Thoracic aorta (tissue), 2 donors: ENCODE measurements at regions not wholly inside any gene's neighbourhood (a gene's known extent, or its start where the extent isn't known, plus 50 kb on each side); places are given as distances from the start of the nearest gene placed in this dataset.

Experiments used
- ATAC-seq: fragments of 150-250 bp; one replicate; pipeline ENCODE4 v1.8.0; 2017; ENCODE audit warnings: low read depth; ENCODE audit not compliant: insufficient number of reproducible peaks, low FRiP score
- DNase-seq: peaks from one replicate; pipeline ENCODE4 v3.0.0-alpha.2; 2020; ENCODE audit warnings: low spot score
- H3K27ac ChIP-seq, 2 donors: fragments of 200-600 bp; sonication (generic); 1 replicate in 1 of 2; 2 replicates in 1 of 2; pipeline ENCODE4 v1.5.1; 2016; ENCODE audit warnings: mild to moderate bottlenecking in 2 of 2, moderate library complexity in 2 of 2
- H3K27me3 ChIP-seq: fragments of 200-600 bp; sonication (generic); replicated peaks from 2 replicates; pipeline ENCODE4 v1.6.0; 2016; ENCODE audit warnings: mild to moderate bottlenecking; ENCODE audit not compliant: insufficient read depth
- H3K36me3 ChIP-seq: fragments of 200-600 bp; sonication (generic); one replicate; pipeline ENCODE4 v1.5.1; 2016
- H3K4me1 ChIP-seq, 2 donors: fragments of 200-600 bp; sonication (generic); 1 replicate in 1 of 2; 2 replicates in 1 of 2; pipeline versions ENCODE4 v1.5.1 to v1.6.0; 2016; ENCODE audit warnings: low read depth in 2 of 2, mild to moderate bottlenecking in 1 of 2; ENCODE audit not compliant: control insufficient read depth in 1 of 2
- H3K4me3 ChIP-seq: fragments of 200-600 bp; sonication (generic); 2 replicates; pipeline ENCODE4 v1.5.1; 2016; ENCODE audit warnings: mild to moderate bottlenecking
- H3K9me3 ChIP-seq: fragments of 200-600 bp; sonication (generic); 2 replicates; pipeline ENCODE4 v1.5.1; 2016
- CTCF ChIP-seq: fragments of 200-600 bp; sonication (generic); IDR thresholded peaks from one replicate; pipeline ENCODE4 v1.5.1; 2019; ENCODE audit warnings: antibody characterized with exemption

DNA sequence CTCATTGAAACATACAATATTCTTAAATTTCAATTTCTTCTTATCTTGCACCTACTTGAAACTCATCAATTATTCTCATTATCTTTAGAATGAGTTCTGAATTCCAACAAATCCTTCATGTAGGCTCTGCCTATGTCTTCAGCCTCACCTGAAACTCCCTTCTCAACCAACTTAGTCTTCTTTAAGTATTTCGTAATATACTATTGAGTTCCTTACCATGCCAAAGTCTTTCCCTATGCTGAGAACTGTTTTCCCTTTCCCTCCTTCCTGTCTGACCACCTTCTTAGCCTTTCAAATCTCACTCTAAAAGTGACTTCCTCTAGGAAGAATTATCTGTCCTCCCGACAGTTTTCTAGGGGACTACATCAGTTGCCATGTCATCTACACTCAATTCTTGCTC lies 50.9 kb upstream of the ZFAND5 start:
- Histone ChIP-seq H3K27ac (no peak overlapping the region), H3K36me3 (no peaks in the 10 kb centered on the region), H3K4me3 (no peak overlapping the region), H3K4me1 (no peaks in the 10 kb centered on the region), H3K9me3 (no peaks in the 10 kb centered on the region), H3K27me3 (no peaks in the 10 kb centered on the region)
- no peak for TF ChIP-seq CTCF
- ATAC-seq (no peak), DNase-seq (no peak)

DNA sequence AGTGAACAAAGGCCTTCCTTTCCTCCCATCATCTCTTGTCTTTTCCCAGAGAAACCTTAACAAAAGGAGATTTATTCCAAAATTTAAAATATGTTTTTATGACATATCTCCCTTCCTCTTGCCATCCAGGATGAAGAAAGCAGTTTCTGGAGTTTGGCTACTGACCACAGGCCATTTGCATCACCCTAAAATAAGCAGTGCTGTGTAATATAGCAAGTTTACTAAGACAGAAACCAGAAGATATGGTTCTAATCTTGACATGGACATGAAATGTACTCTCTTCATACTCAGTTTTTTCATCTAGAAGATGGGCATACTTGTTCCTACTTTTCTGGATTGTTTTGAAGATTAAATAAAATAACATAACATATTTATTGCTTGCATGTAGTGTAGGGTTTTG lies 50.2 kb upstream of the ZFAND5 start:
- Histone ChIP-seq H3K9me3 (no peaks in the 10 kb centered on the region), H3K36me3 (no peaks in the 10 kb centered on the region), H3K27me3 (no peaks in the 10 kb centered on the region), H3K4me1 (no peaks in the 10 kb centered on the region), H3K4me3 (no peak overlapping the region), H3K27ac (no peak overlapping the region)
- ATAC-seq (no peak), DNase-seq (no peak)
- TF ChIP-seq CTCF: no peak
